Liver (tissue), 8 donors: ENCODE measurements at regions not wholly inside any gene's neighbourhood (a gene's known extent, or its start where the extent isn't known, plus 50 kb on each side); places are given as distances from the start of the nearest gene placed in this dataset.

ENCODE experiments used
- DNase-seq: peaks from one replicate; pipeline ENCODE4 v3.0.0-alpha.2; 2017; ENCODE audit warnings: low spot score
- H3K27ac ChIP-seq, 2 donors: one replicate each; pipeline ENCODE4 v1.7.0; 2013; ENCODE audit warnings: inconsistent platforms in 2 of 2, low read length in 2 of 2, control low read depth in 1 of 2, low read depth in 1 of 2, mild to moderate bottlenecking in 1 of 2
- H3K27me3 ChIP-seq, 4 donors: one replicate each; pipeline versions ENCODE4 v1.6.1 to v1.7.0; 2013; ENCODE audit warnings: low read length in 3 of 4, inconsistent platforms in 1 of 4, mild to moderate bottlenecking in 1 of 4, moderate library complexity in 1 of 4; ENCODE audit not compliant: control insufficient read depth in 4 of 4, insufficient read depth in 4 of 4
- H3K36me3 ChIP-seq, 4 donors: one replicate each; pipeline versions ENCODE4 v1.6.1 to v1.7.0; 2013; ENCODE audit warnings: low read length in 3 of 4, mild to moderate bottlenecking in 3 of 4, low read depth in 1 of 4, moderate library complexity in 1 of 4; ENCODE audit not compliant: control insufficient read depth in 4 of 4, insufficient read depth in 3 of 4
- H3K4me1 ChIP-seq, 4 donors: one replicate each; pipeline versions ENCODE4 v1.6.1 to v1.7.0; 2013; ENCODE audit warnings: low read length in 3 of 4, mild to moderate bottlenecking in 3 of 4, moderate library complexity in 1 of 4; ENCODE audit not compliant: control insufficient read depth in 4 of 4, insufficient read depth in 4 of 4
- H3K4me3 ChIP-seq, 3 donors: one replicate each; pipeline versions ENCODE4 v1.6.1 to v1.7.0; 2013; ENCODE audit warnings: low read length in 3 of 3, control low read depth in 1 of 3, low read depth in 1 of 3, mild to moderate bottlenecking in 1 of 3
- H3K9ac ChIP-seq, 2 donors: one replicate each; pipeline ENCODE4 v1.7.0; 2013; ENCODE audit warnings: low read length in 2 of 2, mild to moderate bottlenecking in 2 of 2, moderate library complexity in 2 of 2, control low read depth in 1 of 2, low read depth in 1 of 2
- H3K9me3 ChIP-seq, 4 donors: one replicate each; pipeline versions ENCODE4 v1.6.1 to v1.7.0; 2013; ENCODE audit warnings: low read length in 3 of 4; ENCODE audit not compliant: control insufficient read depth in 4 of 4
- ATF3 ChIP-seq: IDR thresholded peaks from 2 replicates; pipeline ENCODE4 v1.6.1; 2016; ENCODE audit warnings: antibody characterized with exemption
- CTCF ChIP-seq: fragments of 150-350 bp; IDR thresholded peaks from 2 replicates; pipeline ENCODE4 v1.5.1; 2017; ENCODE audit warnings: improper control_type of control experiment, low read depth, low read length; ENCODE audit not compliant: missing input control
- EGR1 ChIP-seq, 2 donors: IDR thresholded peaks; 2 replicates each; pipeline ENCODE4 v1.6.1; 2016 to 2018; ENCODE audit warnings: antibody characterized with exemption in 2 of 2, low read depth in 2 of 2
- FOXA1 ChIP-seq: IDR thresholded peaks from 2 replicates; pipeline ENCODE4 v1.6.1; 2016; ENCODE audit warnings: antibody characterized with exemption
- FOXA2 ChIP-seq: IDR thresholded peaks from 2 replicates; pipeline ENCODE4 v1.6.1; 2016; ENCODE audit warnings: antibody characterized with exemption
- HNF4A ChIP-seq, 2 donors: conservative IDR thresholded peaks; 2 replicates each; pipeline ENCODE4 v1.6.1; 2016; ENCODE audit warnings: antibody characterized with exemption in 2 of 2, mild to moderate bottlenecking in 2 of 2
- HNF4G ChIP-seq: IDR thresholded peaks from 2 replicates; pipeline ENCODE4 v1.6.1; 2016; ENCODE audit warnings: antibody characterized with exemption
- JUND ChIP-seq, 2 donors: IDR thresholded peaks; 2 replicates each; pipeline ENCODE4 v1.6.1; 2016; ENCODE audit warnings: antibody characterized with exemption in 2 of 2
- MAX ChIP-seq: IDR thresholded peaks from 2 replicates; pipeline ENCODE4 v1.6.1; 2016; ENCODE audit warnings: antibody characterized with exemption
- NR2F2 ChIP-seq: IDR thresholded peaks from 2 replicates; pipeline ENCODE4 v1.6.1; 2016; ENCODE audit warnings: antibody characterized with exemption
- RAD21 ChIP-seq, 2 donors: IDR thresholded peaks; 2 replicates each; pipeline ENCODE4 v1.6.1; 2016; ENCODE audit warnings: antibody characterized with exemption in 2 of 2, mild to moderate bottlenecking in 2 of 2
- REST ChIP-seq: IDR thresholded peaks from 2 replicates; pipeline ENCODE4 v1.6.1; 2016; ENCODE audit warnings: antibody characterized with exemption, mild to moderate bottlenecking
- RXRA ChIP-seq, 2 donors: IDR thresholded peaks; 2 replicates each; pipeline ENCODE4 v1.6.1; 2017 to 2018; ENCODE audit warnings: antibody characterized with exemption in 2 of 2, mild to moderate bottlenecking in 1 of 2
- SP1 ChIP-seq: IDR thresholded peaks from 2 replicates; pipeline ENCODE4 v1.6.1; 2018; ENCODE audit warnings: antibody characterized with exemption, mild to moderate bottlenecking
- TAF1 ChIP-seq: conservative IDR thresholded peaks from 2 replicates; pipeline ENCODE4 v1.6.1; 2016; ENCODE audit warnings: antibody characterized with exemption, mild to moderate bottlenecking
- YY1 ChIP-seq: IDR thresholded peaks from 2 replicates; pipeline ENCODE4 v1.6.1; 2016; ENCODE audit warnings: antibody characterized with exemption, mild to moderate bottlenecking
- ZBTB33 ChIP-seq: IDR thresholded peaks from 2 replicates; pipeline ENCODE4 v1.6.1; 2016; ENCODE audit warnings: antibody characterized with exemption
- WGBS: extraction: QIAGEN DNeasy Blood & Tissue Kit; methylation state at CpG from one replicate; pipeline ENCODE4 v1.1.7; 2013; 5-methylcytosine and 5-hydroxymethylcytosine counted together
- donor health status: healthy.
- donor health status: healthy.
- donor health status: healthy.
- donor health status: healthy.
- donor health status: healthy.

GRCh38 chr12:127550271-127550670 is 716.7 kb upstream of the TMEM132C start (continued):
- TF ChIP-seq RXRA (IDR thresholded peaks at IDR 0.05), result no peak

- Histone ChIP-seq H3K4me3 (no peak overlapping the region), H3K36me3 (no peaks in the 10 kb centered on the region), H3K4me1 (no peaks in the 10 kb centered on the region), H3K9me3 (peaks cover 0 to 4% (median 0%) of the 10 kb centered on the region in 4 donors), H3K27me3 (no peaks in the 10 kb centered on the region), H3K9ac (no peak overlapping the region), H3K27ac (no peak overlapping the region)
- DNase-seq, result no peak
- WGBS, result 63% methylated on average over 1 of the region's 1 CpG
- TF ChIP-seq REST (no peak), HNF4A (conservative IDR thresholded peaks at IDR 0.05) (no peak), YY1 (no peak), HNF4G (no peak), JUND (IDR thresholded peaks at IDR 0.05) (no peak), MAX (no peak), CTCF (no peak), RAD21 (IDR thresholded peaks at IDR 0.05) (no peak), SP1 (no peak), TAF1 (no peak), EGR1 (IDR thresholded peaks at IDR 0.05; ENCODE audit: low read depth in 2 of 2) (no peak), NR2F2 (no peak), ZBTB33 (no peak), FOXA2 (no peak), ATF3 (no peak), FOXA1 (no peak), RXRA (IDR thresholded peaks at IDR 0.05) (no peak)
Measured at GRCh38 chr12:127552838-127553237, 714.1 kb upstream of the TMEM132C start.
